ENCODE measurements at regions not wholly inside any gene's neighbourhood (a gene's known extent, or its start where the extent isn't known, plus 50 kb on each side); places are given as distances from the start of the nearest gene placed in this dataset.

GRCh38 chr16:6113749-6114148 lies 1016.2 kb upstream of the EEF2KMT start:
- no peaks in the 10 kb centered on the region for H3K36me3 Mint-ChIP-seq (ENCODE audit: low read depth)
- no peak for TF ChIP-seq CTCF (IDR thresholded peaks at IDR 0.05; ENCODE audit: unreplicated experiment in 3 of 3)
- no peaks in the 10 kb centered on the region for H3K27me3 Mint-ChIP-seq (ENCODE audit: low read depth)
- no peaks in the 10 kb centered on the region for H3K9me3 Mint-ChIP-seq
- H3K4me3 Mint-ChIP-seq: no peak overlapping the region
- H3K4me1 Mint-ChIP-seq: no peaks in the 10 kb centered on the region
- H3K27ac Mint-ChIP-seq: no peak overlapping the region

GRCh38 chr16:6112700-6113099 lies 1015.1 kb upstream of the EEF2KMT start:
- Mint-ChIP-seq H3K9me3 (no peaks in the 10 kb centered on the region), H3K27me3 (ENCODE audit: low read depth) (no peaks in the 10 kb centered on the region), H3K36me3 (ENCODE audit: low read depth) (no peaks in the 10 kb centered on the region), H3K4me3 (no peak overlapping the region), H3K4me1 (no peaks in the 10 kb centered on the region), H3K27ac (no peak overlapping the region)
- TF ChIP-seq CTCF (IDR thresholded peaks at IDR 0.05; ENCODE audit: unreplicated experiment in 3 of 3): no peak

- Mint-ChIP-seq H3K27ac (no peak overlapping the region), H3K27me3 (ENCODE audit: low read depth) (no peaks in the 10 kb centered on the region), H3K36me3 (ENCODE audit: low read depth) (no peaks in the 10 kb centered on the region), H3K9me3 (no peaks in the 10 kb centered on the region), H3K4me3 (no peak overlapping the region), H3K4me1 (no peaks in the 10 kb centered on the region)
- no peak for TF ChIP-seq CTCF (IDR thresholded peaks at IDR 0.05; ENCODE audit: unreplicated experiment in 3 of 3)
These were observed 1013.8 kb upstream of the EEF2KMT start for GRCh38 chr16:6111390-6111789.

- Mint-ChIP-seq H3K36me3 (ENCODE audit: low read depth) (no peaks in the 10 kb centered on the region), H3K9me3 (no peaks in the 10 kb centered on the region), H3K4me3 (no peak overlapping the region), H3K4me1 (no peaks in the 10 kb centered on the region), H3K27me3 (ENCODE audit: low read depth) (no peaks in the 10 kb centered on the region), H3K27ac (no peak overlapping the region)
- TF ChIP-seq CTCF (IDR thresholded peaks at IDR 0.05; ENCODE audit: unreplicated experiment in 3 of 3): no peak
These were observed 1012.8 kb upstream of the EEF2KMT start for GRCh38 chr16:6110346-6110745.

GRCh38 chr16:6106061-6106460 lies 1008.5 kb upstream of the EEF2KMT start:
- no peak overlapping the region for H3K27ac Mint-ChIP-seq
- H3K9me3 Mint-ChIP-seq: no peaks in the 10 kb centered on the region
- no peaks in the 10 kb centered on the region for H3K27me3 Mint-ChIP-seq (ENCODE audit: low read depth)
- TF ChIP-seq CTCF (IDR thresholded peaks at IDR 0.05; ENCODE audit: unreplicated experiment in 3 of 3): no peak
- H3K4me1 Mint-ChIP-seq: no peaks in the 10 kb centered on the region
- H3K36me3 Mint-ChIP-seq (ENCODE audit: low read depth): no peaks in the 10 kb centered on the region
- no peak overlapping the region for H3K4me3 Mint-ChIP-seq

GRCh38 chr16:6105115-6105514 lies 1007.5 kb upstream of the EEF2KMT start:
- TF ChIP-seq CTCF (IDR thresholded peaks at IDR 0.05; ENCODE audit: unreplicated experiment in 3 of 3): no peak
- H3K36me3 Mint-ChIP-seq (ENCODE audit: low read depth): no peaks in the 10 kb centered on the region
- H3K27ac Mint-ChIP-seq: no peak overlapping the region
- no peaks in the 10 kb centered on the region for H3K27me3 Mint-ChIP-seq (ENCODE audit: low read depth)
- no peaks in the 10 kb centered on the region for H3K9me3 Mint-ChIP-seq
- H3K4me3 Mint-ChIP-seq: no peak overlapping the region
- no peaks in the 10 kb centered on the region for H3K4me1 Mint-ChIP-seq

Data from nephron (organoid).